ENCODE measurements at regions not wholly inside any gene's neighbourhood (a gene's known extent, or its start where the extent isn't known, plus 50 kb on each side); places are given as distances from the start of the nearest gene placed in this dataset.

GRCh38 chr6:164477101-164477500, 832.3 kb downstream of the C6orf118 start:
- no peak for DNase-seq (ENCODE audit: low read depth)
- no peak overlapping the region for H3K4me3 ChIP-seq (ENCODE audit: control insufficient read depth, low read depth, low read length)
- no peak for TF ChIP-seq CTCF (IDR thresholded peaks at IDR 0.05; ENCODE audit: control insufficient read depth, insufficient read depth, low read depth, low read length, missing control alignments)

GRCh38 chr6:164469276-164469949, 840.0 kb downstream of the C6orf118 start:
- DNase-seq (ENCODE audit: low read depth) = no peak
- H3K4me3 ChIP-seq (ENCODE audit: control insufficient read depth, low read depth, low read length) = no peak overlapping the region
- no peak for TF ChIP-seq CTCF (IDR thresholded peaks at IDR 0.05; ENCODE audit: control insufficient read depth, insufficient read depth, low read depth, low read length, missing control alignments)

GRCh38 chr6:164455835-164456234, 853.6 kb downstream of the C6orf118 start:
- no peak for DNase-seq (ENCODE audit: low read depth)
- H3K4me3 ChIP-seq (ENCODE audit: control insufficient read depth, low read depth, low read length) = no peak overlapping the region
- no peak for TF ChIP-seq CTCF (IDR thresholded peaks at IDR 0.05; ENCODE audit: control insufficient read depth, insufficient read depth, low read depth, low read length, missing control alignments)

GRCh38 chr6:164453835-164454234, 855.6 kb downstream of the C6orf118 start:
- no peak overlapping the region for H3K4me3 ChIP-seq (ENCODE audit: control insufficient read depth, low read depth, low read length)
- no peak for TF ChIP-seq CTCF (IDR thresholded peaks at IDR 0.05; ENCODE audit: control insufficient read depth, insufficient read depth, low read depth, low read length, missing control alignments)
- no peak for DNase-seq (ENCODE audit: low read depth)

GRCh38 chr6:164442572-164442971, 866.8 kb downstream of the C6orf118 start:
- TF ChIP-seq CTCF (IDR thresholded peaks at IDR 0.05; ENCODE audit: control insufficient read depth, insufficient read depth, low read depth, low read length, missing control alignments) = no peak
- no peak for DNase-seq (ENCODE audit: low read depth)
- no peak overlapping the region for H3K4me3 ChIP-seq (ENCODE audit: control insufficient read depth, low read depth, low read length)

GRCh38 chr6:164439331-164439730, 870.1 kb downstream of the C6orf118 start:
- H3K4me3 ChIP-seq (ENCODE audit: control insufficient read depth, low read depth, low read length) = no peak overlapping the region
- TF ChIP-seq CTCF (IDR thresholded peaks at IDR 0.05; ENCODE audit: control insufficient read depth, insufficient read depth, low read depth, low read length, missing control alignments) = no peak
- no peak for DNase-seq (ENCODE audit: low read depth)

Measured in AG09309 (cell line).